T-helper 1 cell treated with Interleukin-12 subunit alpha and Interleukin-12 subunit beta and Interleukin-4 antibody, amounts not matched to agents 30 μg/mL and 1 μg/mL, for 36 hours (primary cell): ENCODE measurements at regions not wholly inside any gene's neighbourhood (a gene's known extent, or its start where the extent isn't known, plus 50 kb on each side); places are given as distances from the start of the nearest gene placed in this dataset.

Source experiments
- H3K27ac Mint-ChIP-seq: one replicate; pipeline ENCODE4 v1.8.0; 2021; ENCODE audit warnings: mild to moderate bottlenecking, mixed read lengths
- H3K27me3 Mint-ChIP-seq: one replicate; pipeline ENCODE4 v1.8.0; 2021; ENCODE audit warnings: low read depth, mixed read lengths
- H3K36me3 Mint-ChIP-seq: one replicate; pipeline ENCODE4 v1.8.0; 2021; ENCODE audit warnings: low read depth, mixed read lengths
- H3K4me1 Mint-ChIP-seq: one replicate; pipeline ENCODE4 v1.8.0; 2021; ENCODE audit warnings: low read depth, mixed read lengths
- H3K4me3 Mint-ChIP-seq: one replicate; pipeline ENCODE4 v1.8.0; 2021; ENCODE audit warnings: mild to moderate bottlenecking, moderate library complexity, mixed read lengths
- H3K9me3 Mint-ChIP-seq: one replicate; pipeline ENCODE4 v1.8.0; 2021; ENCODE audit warnings: mixed read lengths

GRCh38 chr12:92623386-92623785 is 79.4 kb upstream of the PLEKHG7 start:
- H3K4me3 Mint-ChIP-seq: no peak overlapping the region
- peaks cover 5% of the 10 kb centered on the region for H3K9me3 Mint-ChIP-seq
- no peaks in the 10 kb centered on the region for H3K27me3 Mint-ChIP-seq
- no peaks in the 10 kb centered on the region for H3K36me3 Mint-ChIP-seq
- H3K27ac Mint-ChIP-seq: no peak overlapping the region
- no peaks in the 10 kb centered on the region for H3K4me1 Mint-ChIP-seq

GRCh38 chr12:92621833-92622232 is 81.0 kb upstream of the PLEKHG7 start:
- no peak overlapping the region for H3K27ac Mint-ChIP-seq
- H3K9me3 Mint-ChIP-seq: peaks cover 5% of the 10 kb centered on the region
- no peaks in the 10 kb centered on the region for H3K36me3 Mint-ChIP-seq
- no peaks in the 10 kb centered on the region for H3K4me1 Mint-ChIP-seq
- H3K27me3 Mint-ChIP-seq: no peaks in the 10 kb centered on the region
- H3K4me3 Mint-ChIP-seq: no peak overlapping the region

DNA sequence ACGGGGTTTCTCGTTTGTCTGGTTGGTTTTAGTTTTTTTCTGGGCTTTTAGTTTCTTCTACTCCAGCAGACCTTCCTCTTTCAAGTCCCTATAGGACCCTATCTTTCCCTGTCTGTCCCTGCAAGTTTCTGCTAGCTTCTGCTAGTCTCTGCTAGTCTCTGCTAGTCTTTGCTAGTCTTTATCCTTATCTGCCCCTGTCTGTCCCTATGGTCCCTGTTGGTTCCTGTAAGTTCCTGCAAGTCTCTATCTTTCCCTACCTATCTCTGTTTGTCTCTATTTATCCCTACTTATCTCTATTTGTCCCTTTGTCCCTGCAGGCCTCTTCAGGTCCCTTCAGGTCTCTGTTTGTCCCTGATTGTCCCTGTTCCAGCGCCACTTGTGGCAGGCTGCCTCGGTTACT is 81.5 kb upstream of the PLEKHG7 start:
- peaks cover 5% of the 10 kb centered on the region for H3K9me3 Mint-ChIP-seq
- H3K27me3 Mint-ChIP-seq: no peaks in the 10 kb centered on the region
- H3K27ac Mint-ChIP-seq: no peak overlapping the region
- no peaks in the 10 kb centered on the region for H3K4me1 Mint-ChIP-seq
- H3K36me3 Mint-ChIP-seq: no peaks in the 10 kb centered on the region
- H3K4me3 Mint-ChIP-seq: no peak overlapping the region

DNA sequence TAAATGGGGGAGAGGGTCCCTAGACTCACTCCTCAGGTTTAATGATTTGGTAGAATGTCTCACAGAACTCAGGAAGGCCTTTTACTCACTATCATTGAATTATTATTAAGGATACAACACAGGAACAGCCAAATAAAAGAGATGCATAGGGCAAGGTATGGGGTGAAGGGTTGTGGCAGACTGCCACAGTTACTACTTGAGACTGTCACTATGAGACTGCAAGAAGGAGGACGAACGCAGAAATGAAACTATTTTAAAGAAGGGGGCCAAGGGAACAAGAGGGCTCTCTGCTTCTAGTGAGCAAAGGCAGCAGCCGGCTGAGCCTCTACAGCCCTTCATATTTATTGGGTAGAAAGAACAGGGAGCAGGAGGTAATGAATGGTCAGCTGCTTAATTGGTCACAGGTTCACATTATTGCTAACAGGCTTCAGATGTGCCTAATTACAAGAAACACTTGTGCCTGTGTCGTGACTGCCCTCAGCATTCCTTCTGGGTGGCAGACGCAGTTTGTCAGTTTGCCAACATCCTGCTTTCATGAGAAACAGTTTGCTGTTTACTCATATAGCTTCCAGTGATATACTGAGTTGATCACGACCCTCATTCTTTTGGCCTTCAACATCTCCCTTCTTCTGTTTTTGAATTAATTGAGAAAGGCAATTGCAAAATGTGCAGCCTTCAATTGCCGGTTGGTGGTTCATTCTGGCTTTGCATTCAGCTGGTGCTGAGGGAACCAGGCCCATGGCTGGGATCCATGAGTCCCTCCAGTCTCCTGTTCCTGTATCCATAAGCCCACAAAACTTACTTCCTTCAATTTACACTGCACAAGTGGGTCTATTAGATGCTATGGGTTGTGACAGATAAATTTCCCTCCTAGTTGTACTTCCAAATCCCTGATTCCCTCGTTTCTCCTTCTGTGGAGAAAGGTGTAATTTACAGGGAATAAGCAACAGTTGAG is 82.8 kb upstream of the PLEKHG7 start:
- Mint-ChIP-seq H3K27me3 (no peaks in the 10 kb centered on the region), H3K36me3 (no peaks in the 10 kb centered on the region), H3K27ac (no peak overlapping the region), H3K4me1 (no peaks in the 10 kb centered on the region), H3K9me3 (peaks cover 5% of the 10 kb centered on the region), H3K4me3 (no peak overlapping the region)

- Mint-ChIP-seq H3K4me3 (no peak overlapping the region), H3K36me3 (no peaks in the 10 kb centered on the region), H3K27ac (no peak overlapping the region), H3K9me3 (peaks cover 5% of the 10 kb centered on the region), H3K27me3 (no peaks in the 10 kb centered on the region), H3K4me1 (no peaks in the 10 kb centered on the region)
Observed at GRCh38 chr12:92619026-92619425, 83.8 kb upstream of the PLEKHG7 start.

GRCh38 chr12:92615703-92616102 is 87.1 kb upstream of the PLEKHG7 start:
- Mint-ChIP-seq H3K4me1 (peaks cover 3% of the 10 kb centered on the region), H3K36me3 (peaks cover 3% of the 10 kb centered on the region), H3K4me3 (no peak overlapping the region), H3K27ac (no peak overlapping the region), H3K27me3 (no peaks in the 10 kb centered on the region), H3K9me3 (no peaks in the 10 kb centered on the region)

- Mint-ChIP-seq H3K4me3 (no peak overlapping the region), H3K9me3 (no peaks in the 10 kb centered on the region), H3K36me3 (peaks cover 3% of the 10 kb centered on the region), H3K27ac (no peak overlapping the region), H3K27me3 (no peaks in the 10 kb centered on the region), H3K4me1 (peaks cover 3% of the 10 kb centered on the region)
Observed at GRCh38 chr12:92615086-92615485, 87.7 kb upstream of the PLEKHG7 start.

DNA sequence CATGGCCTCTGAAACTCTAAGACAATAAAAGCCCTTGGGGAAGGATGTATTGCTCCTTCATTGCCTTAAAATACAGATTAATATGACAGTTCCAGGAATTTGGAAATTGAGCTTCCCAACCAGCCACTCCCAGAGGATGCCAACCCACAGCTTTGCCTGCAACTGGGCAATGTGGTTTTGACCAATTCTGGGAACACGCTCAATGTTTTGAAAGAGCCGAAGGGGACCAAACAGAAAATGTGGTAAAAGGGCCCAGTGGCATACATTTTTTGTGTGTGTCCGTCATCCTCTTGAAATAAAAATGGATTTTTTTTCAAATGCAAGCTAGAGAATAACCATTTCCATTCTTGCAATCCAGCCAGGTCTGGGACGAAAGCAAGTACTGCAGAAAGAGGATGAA is 88.3 kb upstream of the PLEKHG7 start:
- Mint-ChIP-seq H3K27ac (no peak overlapping the region), H3K36me3 (peaks cover 3% of the 10 kb centered on the region), H3K9me3 (no peaks in the 10 kb centered on the region), H3K4me1 (peaks cover 3% of the 10 kb centered on the region), H3K4me3 (no peak overlapping the region), H3K27me3 (no peaks in the 10 kb centered on the region)

DNA sequence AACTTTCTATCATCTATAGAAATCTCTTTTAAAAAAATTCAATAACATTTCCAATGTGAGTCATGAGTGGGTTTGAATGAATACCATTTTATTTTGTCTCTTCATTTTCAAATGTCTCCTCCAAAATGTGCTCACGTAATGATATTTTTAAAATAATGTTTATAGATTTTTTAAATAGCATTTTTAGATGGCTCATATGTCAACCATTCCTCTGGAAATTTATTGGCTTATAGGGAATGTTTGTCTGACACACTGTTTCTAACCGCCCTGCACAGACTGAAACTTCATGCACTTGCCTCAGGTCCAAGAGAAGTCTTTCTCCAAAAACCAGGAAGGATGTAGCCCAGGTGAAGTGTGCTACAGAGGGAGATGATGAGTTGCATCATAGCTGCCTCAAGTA is 88.8 kb upstream of the PLEKHG7 start:
- Mint-ChIP-seq H3K4me1 (peaks cover 3% of the 10 kb centered on the region), H3K9me3 (no peaks in the 10 kb centered on the region)

GRCh38 chr12:92612611-92613010 is 90.2 kb upstream of the PLEKHG7 start:
- H3K27me3 Mint-ChIP-seq: no peaks in the 10 kb centered on the region
- no peaks in the 10 kb centered on the region for H3K9me3 Mint-ChIP-seq
- H3K27ac Mint-ChIP-seq: no peak overlapping the region
- peaks cover 3% of the 10 kb centered on the region for H3K36me3 Mint-ChIP-seq
- H3K4me1 Mint-ChIP-seq: peaks cover 13% of the 10 kb centered on the region
- H3K4me3 Mint-ChIP-seq: no peak overlapping the region

More for the DNA sequence above, 88.8 kb upstream of the PLEKHG7 start:
- H3K27me3 Mint-ChIP-seq: no peaks in the 10 kb centered on the region
- H3K4me3 Mint-ChIP-seq: no peak overlapping the region
- peaks cover 3% of the 10 kb centered on the region for H3K36me3 Mint-ChIP-seq
- H3K27ac Mint-ChIP-seq: no peak overlapping the region

GRCh38 chr12:92608151-92609091 is 94.4 kb upstream of the PLEKHG7 start:
- Mint-ChIP-seq H3K9me3 (peaks cover 2% of the 10 kb centered on the region), H3K36me3 (peaks cover 8% of the 10 kb centered on the region), H3K4me3 (peak overlapping the region; percentile 20), H3K27ac (peak overlapping the region; percentile 37), H3K27me3 (no peaks in the 10 kb centered on the region), H3K4me1 (peaks cover 20% of the 10 kb centered on the region)

DNA sequence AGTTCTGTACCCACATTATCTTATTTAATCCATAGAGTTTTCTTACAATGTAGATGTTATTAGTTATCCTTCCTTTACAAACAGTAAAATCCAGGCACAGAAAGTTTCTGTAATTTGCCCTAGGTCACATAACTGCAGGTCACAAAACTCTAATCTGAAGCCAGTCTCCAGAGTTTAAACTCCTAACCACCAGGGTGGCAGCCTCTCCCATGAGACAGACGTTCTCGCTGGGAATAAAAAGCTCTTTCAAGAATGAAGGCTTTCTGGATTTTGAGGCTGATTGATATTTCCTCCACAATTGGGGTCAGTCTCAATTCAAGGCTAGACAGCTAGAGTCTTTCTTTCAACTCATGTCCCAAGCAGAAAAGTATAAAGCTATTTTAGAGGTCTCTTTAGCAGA is 95.8 kb upstream of the PLEKHG7 start:
- Mint-ChIP-seq H3K27ac (no peak overlapping the region), H3K27me3 (no peaks in the 10 kb centered on the region), H3K9me3 (peaks cover 11% of the 10 kb centered on the region)

GRCh38 chr12:92605621-92606170 is 97.1 kb upstream of the PLEKHG7 start:
- Mint-ChIP-seq H3K36me3 (peaks cover 18% of the 10 kb centered on the region), H3K27me3 (no peaks in the 10 kb centered on the region), H3K4me3 (no peak overlapping the region), H3K4me1 (peaks cover 25% of the 10 kb centered on the region), H3K9me3 (peaks cover 21% of the 10 kb centered on the region), H3K27ac (no peak overlapping the region)

More for the DNA sequence above, 95.8 kb upstream of the PLEKHG7 start:
- H3K36me3 Mint-ChIP-seq: peaks cover 11% of the 10 kb centered on the region
- peaks cover 21% of the 10 kb centered on the region for H3K4me1 Mint-ChIP-seq
- no peak overlapping the region for H3K4me3 Mint-ChIP-seq

DNA sequence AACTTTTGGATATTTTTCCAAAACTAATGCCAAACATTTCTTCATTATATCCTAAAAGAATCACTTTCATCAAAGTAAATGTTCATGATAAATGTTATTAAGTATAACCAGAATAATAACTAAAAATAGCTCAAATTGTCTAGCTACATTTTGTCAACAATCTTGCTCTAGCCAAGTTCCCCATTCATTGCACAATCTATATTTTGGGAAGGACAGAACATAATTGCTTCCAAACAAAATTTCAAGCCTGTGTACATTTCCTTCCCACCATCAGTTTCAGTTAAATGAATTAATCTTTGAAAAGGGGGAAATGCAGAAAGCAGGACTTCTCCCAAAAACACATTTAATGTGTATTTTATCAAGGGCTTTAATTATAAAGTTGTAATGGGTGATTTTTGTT is 98.0 kb upstream of the PLEKHG7 start:
- Mint-ChIP-seq H3K4me1 (peaks cover 26% of the 10 kb centered on the region), H3K36me3 (peaks cover 22% of the 10 kb centered on the region), H3K27ac (no peak overlapping the region), H3K27me3 (no peaks in the 10 kb centered on the region), H3K9me3 (peaks cover 25% of the 10 kb centered on the region), H3K4me3 (no peak overlapping the region)
